Ureter (tissue), 1 donor: ENCODE measurements at regions not wholly inside any gene's neighbourhood (a gene's known extent, or its start where the extent isn't known, plus 50 kb on each side); places are given as distances from the start of the nearest gene placed in this dataset.

Experiments used
- DNase-seq: peaks from one replicate; pipeline ENCODE4 v3.0.0-alpha.2; 2020; ENCODE audit warnings: low spot score
- donor health status: DM: yes; HTN: yes; CAD: no.

GRCh38 chr9:118401546-118401945 is 697.3 kb downstream of the TLR4 start:
- no peak for DNase-seq

- no peak for DNase-seq
Observed at GRCh38 chr9:118414676-118415075, 710.5 kb downstream of the TLR4 start.

GRCh38 chr9:118418887-118419565 is 714.8 kb downstream of the TLR4 start:
- no peak for DNase-seq

GRCh38 chr9:118419676-118420075 is 715.5 kb downstream of the TLR4 start:
- DNase-seq, result no peak

- DNase-seq, result no peak
Observed at GRCh38 chr9:118422508-118422907, 718.3 kb downstream of the TLR4 start.

- DNase-seq, result no peak
Observed at GRCh38 chr9:118423021-118423420, 718.8 kb downstream of the TLR4 start.

GRCh38 chr9:118423721-118424120 is 719.5 kb downstream of the TLR4 start:
- no peak for DNase-seq

GRCh38 chr9:118426772-118427171 is 722.6 kb downstream of the TLR4 start:
- DNase-seq, result no peak

- no peak for DNase-seq
Observed at GRCh38 chr9:118438810-118439209, 734.6 kb downstream of the TLR4 start.

- no peak for DNase-seq
Observed at GRCh38 chr9:118439441-118439840, 735.2 kb downstream of the TLR4 start.

- DNase-seq, result no peak
Observed at GRCh38 chr9:118444403-118444802, 740.2 kb downstream of the TLR4 start.

- no peak for DNase-seq
Observed at GRCh38 chr9:118446943-118447639, 742.9 kb downstream of the TLR4 start.

GRCh38 chr9:118449554-118449953 is 745.4 kb downstream of the TLR4 start:
- DNase-seq, result no peak

GRCh38 chr9:118455259-118455658 is 751.1 kb downstream of the TLR4 start:
- no peak for DNase-seq

GRCh38 chr9:118455788-118456187 is 751.6 kb downstream of the TLR4 start:
- DNase-seq, result no peak

GRCh38 chr9:118457171-118458000 is 753.2 kb downstream of the TLR4 start:
- no peak for DNase-seq

GRCh38 chr9:118459913-118460312 is 755.7 kb downstream of the TLR4 start:
- peak; percentile 46 for DNase-seq

GRCh38 chr9:118463419-118463818 is 759.2 kb downstream of the TLR4 start:
- no peak for DNase-seq

GRCh38 chr9:118473521-118473920 is 769.3 kb downstream of the TLR4 start:
- no peak for DNase-seq

- no peak for DNase-seq
Observed at GRCh38 chr9:118478752-118479151, 774.5 kb downstream of the TLR4 start.

- no peak for DNase-seq
Observed at GRCh38 chr9:118482306-118482705, 778.1 kb downstream of the TLR4 start.

GRCh38 chr9:118483677-118484076 is 779.5 kb downstream of the TLR4 start:
- DNase-seq, result no peak

GRCh38 chr9:118503236-118503635 is 799.0 kb downstream of the TLR4 start:
- DNase-seq, result no peak
